OCI-LY1 (cell line): ENCODE measurements at regions not wholly inside any gene's neighbourhood (a gene's known extent, or its start where the extent isn't known, plus 50 kb on each side); places are given as distances from the start of the nearest gene placed in this dataset.

Experiments
- CTCF ChIP-seq: fragments of 200-600 bp; sonication (generic), shearing (Covaris generic); IDR thresholded peaks from 2 replicates; pipeline ENCODE4 v1.5.1; 2017; ENCODE audit warnings: mild to moderate bottlenecking, antibody characterized with exemption, low read length, moderate library complexity, mixed read lengths
- EZH2 ChIP-seq: fragments of 200-600 bp; sonication (generic), shearing (Covaris generic); IDR thresholded peaks from 2 replicates; pipeline ENCODE4 v1.8.0; 2017; ENCODE audit warnings: borderline replicate concordance, mixed run types, mild to moderate bottlenecking, antibody characterized with exemption, low read length, moderate library complexity, mixed read lengths

- TF ChIP-seq CTCF (no peak), EZH2 (no peak)
These were observed 139.6 kb upstream of the GPR26 start for GRCh38 chr10:123526356-123527064.
